ENCODE measurements at regions not wholly inside any gene's neighbourhood (a gene's known extent, or its start where the extent isn't known, plus 50 kb on each side); places are given as distances from the start of the nearest gene placed in this dataset.

GRCh38 chr5:38023371-38023770, 183.5 kb upstream of the GDNF start:
- no peak for DNase-seq

DNA sequence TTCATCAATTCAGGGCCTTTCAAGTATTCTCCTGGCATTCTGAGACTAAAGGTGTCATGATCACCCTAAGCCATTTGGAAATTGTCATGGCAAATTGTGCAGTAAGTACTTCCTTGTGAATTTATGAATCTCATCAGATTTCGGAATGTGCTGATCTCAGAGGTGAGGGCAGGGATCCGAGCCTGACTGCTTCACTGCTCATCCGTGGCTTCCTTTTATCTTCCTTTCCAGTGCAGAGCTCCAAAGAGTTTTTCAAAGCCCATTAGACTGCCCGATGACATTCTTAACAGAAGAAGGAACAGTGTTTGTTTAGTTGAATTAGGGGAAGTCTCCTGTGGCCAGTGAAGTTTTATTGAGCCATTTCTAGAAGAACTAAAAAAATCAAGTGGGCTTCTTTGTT, 182.8 kb upstream of the GDNF start:
- DNase-seq = no peak

DNA sequence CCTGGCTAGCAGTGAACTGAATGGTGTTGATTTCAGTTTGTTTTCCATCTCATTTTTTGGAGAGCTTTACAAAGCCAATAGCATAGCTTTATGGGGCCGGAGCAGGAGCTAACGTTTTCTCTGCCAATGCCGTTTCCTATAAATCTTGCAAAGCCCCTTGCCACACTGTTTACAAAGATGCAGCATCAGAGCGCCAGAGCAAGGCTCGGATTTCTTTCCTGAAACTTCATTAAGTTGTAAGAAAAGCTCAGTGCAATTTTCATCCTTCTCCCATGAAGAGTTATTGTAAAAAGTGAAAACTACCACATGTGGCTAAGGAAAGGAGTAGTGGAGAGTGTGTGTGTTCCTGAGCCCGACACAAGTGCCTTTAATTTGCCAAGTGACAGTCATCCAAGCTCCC, 178.2 kb upstream of the GDNF start:
- DNase-seq = no peak

DNA sequence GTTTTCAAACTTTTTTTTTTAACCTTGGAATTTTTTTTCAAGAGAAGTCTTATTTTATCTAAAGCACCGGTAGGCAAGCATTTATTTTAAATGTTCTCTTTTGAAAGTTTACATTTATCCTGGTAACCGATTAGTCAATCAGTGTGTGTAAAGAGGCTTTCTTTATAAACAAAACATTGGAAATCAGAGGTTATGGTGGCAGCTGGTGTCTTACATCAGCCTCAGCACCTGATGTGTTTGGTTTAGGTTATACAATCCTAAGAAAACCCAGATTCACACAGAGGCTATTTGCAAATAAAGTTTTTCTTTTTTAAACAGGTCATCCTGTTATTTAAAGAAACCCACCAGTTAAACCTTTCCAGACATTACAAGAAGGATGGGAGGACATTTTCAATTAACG, 173.3 kb upstream of the GDNF start:
- no peak for DNase-seq

DNA sequence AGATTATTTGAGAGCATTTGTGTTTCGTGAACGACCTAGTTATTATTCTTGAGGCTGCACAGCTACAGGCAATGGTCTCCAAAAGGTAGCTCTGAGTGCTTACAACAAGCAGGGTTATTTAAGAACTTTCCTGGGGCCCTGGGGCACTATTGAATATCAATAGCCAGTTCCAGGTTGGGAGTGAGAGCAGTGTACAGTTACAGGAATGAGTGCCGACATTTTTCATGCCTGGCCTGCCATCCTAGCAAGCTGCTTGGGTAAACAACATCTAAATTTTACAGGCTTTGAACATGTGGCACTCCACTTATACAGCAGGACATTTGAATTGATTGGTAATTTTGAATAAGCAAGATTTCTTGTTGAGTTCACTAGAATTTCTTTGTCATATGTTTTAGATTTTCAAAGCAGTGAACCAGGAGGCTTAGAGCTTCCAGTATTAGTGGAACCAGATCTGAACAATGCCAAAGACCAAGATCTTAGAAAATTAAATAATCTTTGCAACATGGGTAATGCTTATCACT, 171.9 kb upstream of the GDNF start:
- no peak for DNase-seq

DNA sequence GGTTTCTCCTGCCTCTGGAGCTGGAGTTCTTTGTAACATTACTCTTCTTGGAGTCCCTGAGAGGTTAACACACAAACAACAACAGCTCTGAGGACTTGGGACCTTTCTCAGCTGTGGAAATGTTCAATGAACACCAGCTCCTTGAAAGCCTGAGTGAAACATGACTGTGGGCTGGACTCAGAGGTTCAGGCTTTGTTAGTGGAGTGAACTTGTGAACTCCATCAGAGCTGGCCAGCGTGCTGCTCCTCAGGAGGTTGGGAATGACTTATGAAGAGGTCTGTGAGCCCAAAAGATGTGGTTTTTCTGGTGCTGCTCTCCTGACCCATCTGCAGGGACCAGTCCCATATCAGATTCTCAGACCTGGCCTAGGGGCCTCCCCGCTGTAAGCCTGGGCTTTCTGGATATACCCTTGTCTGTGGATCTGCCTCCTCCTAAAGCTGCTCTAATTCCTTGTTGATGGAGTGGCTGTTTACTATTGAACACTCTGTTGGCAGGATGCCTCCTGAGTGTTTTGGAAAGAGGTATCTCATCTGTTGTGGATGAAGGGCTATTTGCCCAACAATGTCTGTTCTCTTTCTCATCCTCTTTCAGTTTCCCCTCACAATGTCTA, 170.0 kb upstream of the GDNF start:
- DNase-seq = no peak

- DNase-seq = no peak
Observed at GRCh38 chr5:38008198-38008597, 168.4 kb upstream of the GDNF start.

GRCh38 chr5:37999593-37999992, 159.8 kb upstream of the GDNF start:
- DNase-seq = no peak

DNA sequence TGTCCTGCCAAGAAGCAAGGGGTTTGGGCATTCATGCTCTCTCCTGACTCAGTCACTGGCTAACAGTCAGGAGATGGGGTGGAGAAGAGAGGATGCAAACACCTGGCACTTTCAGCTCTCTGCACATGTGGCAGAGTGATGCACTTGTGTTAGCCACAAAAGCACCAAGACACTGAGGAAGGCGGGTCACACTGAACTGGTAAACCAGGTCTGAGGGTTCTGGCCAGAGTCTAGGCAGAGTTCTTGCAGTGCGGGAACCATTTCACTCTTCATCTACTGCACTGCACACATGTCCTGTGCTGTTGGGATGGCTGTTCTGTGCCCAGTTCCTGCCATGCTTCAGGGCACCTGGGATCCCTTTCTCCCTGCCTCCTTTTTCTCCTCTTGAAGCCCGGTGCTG, 157.1 kb upstream of the GDNF start:
- DNase-seq = no peak

GRCh38 chr5:37994729-37995128, 154.9 kb upstream of the GDNF start:
- DNase-seq = no peak

- no peak for DNase-seq
Observed at GRCh38 chr5:37991301-37992299, 151.8 kb upstream of the GDNF start.

DNA sequence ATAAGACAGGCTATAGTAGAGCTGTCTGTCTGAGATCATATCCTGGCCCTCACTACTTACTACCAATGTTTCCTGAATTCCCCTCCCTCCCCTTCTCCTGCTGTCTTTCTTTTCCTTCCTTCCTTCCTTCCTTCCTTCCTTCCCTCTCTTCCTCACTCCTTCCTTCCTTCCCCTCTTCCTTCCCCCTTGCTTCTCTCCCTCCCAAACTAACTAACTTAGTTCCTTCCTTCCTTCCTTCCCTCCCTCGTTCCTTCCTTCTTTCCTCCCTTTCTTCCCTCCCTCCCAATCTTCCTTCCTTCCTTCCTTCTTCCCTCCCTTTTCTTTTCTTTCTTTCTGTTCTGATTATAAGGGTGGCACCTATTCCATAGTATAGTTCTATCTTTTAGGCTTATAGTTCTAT, 150.0 kb upstream of the GDNF start:
- no peak for DNase-seq

GRCh38 chr5:37988454-37989046, 148.7 kb upstream of the GDNF start:
- DNase-seq = no peak

DNA sequence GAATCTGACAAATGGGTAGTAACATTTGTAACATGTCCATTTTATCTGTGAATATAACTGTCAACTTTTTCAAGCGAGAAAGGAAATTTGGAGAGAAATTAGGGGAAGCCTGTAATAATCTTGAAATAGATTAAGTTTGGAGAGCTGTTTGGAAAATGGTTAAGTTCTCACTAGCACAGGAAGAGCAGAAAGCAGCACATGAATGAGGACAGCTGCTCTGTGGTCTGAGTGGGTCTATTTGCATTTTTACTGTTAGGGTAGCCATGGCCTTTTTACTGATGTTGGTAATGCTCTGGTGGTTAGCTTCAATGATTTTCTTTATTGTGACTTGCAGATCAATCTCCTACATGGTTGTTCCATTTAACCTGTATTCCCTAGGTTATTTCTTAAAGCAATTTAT, 144.5 kb upstream of the GDNF start:
- no peak for DNase-seq

- no peak for DNase-seq
Observed at GRCh38 chr5:37983463-37983862, 143.6 kb upstream of the GDNF start.

DNA sequence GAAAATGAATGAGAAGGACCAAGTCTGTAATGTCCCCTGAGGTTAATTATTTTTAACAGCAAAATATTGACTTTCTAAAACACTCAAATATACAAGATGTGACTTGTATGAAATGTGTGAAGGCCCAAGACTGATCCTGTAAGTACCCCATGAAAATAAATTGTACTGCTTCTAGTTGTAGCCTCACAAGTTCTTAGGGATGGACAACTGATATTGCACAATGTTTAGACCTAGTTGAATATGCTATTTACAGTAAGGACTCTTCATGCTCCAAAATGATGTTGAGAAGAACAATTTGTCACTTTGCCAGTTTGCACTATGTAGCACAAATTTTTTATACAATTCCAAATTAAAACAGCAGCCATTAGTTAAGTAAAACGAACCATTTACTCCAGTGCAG, 139.7 kb upstream of the GDNF start:
- DNase-seq = no peak

DNA sequence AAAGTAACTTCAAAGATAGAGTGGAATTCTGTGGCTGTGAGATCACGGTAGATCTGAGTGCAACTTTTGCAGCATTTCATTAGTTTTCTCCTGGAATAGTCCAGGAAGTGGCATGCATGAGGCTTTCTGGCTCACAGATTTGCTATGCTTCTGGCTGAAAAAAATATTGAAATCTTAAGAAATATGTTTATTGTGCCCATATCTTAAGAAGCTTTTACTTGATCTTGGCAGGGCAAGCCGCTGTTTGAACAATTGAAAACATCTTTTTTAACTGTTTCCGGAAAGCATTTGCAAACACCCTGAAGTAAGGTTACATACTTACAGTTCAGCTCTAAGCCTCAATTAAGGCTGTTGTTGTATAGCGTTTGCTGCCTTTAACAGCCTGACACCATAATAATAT, 135.7 kb upstream of the GDNF start:
- no peak for DNase-seq

- no peak for DNase-seq
Observed at GRCh38 chr5:37971483-37972024, 131.7 kb upstream of the GDNF start.

GRCh38 chr5:37966871-37967270, 127.0 kb upstream of the GDNF start:
- DNase-seq = no peak

DNA sequence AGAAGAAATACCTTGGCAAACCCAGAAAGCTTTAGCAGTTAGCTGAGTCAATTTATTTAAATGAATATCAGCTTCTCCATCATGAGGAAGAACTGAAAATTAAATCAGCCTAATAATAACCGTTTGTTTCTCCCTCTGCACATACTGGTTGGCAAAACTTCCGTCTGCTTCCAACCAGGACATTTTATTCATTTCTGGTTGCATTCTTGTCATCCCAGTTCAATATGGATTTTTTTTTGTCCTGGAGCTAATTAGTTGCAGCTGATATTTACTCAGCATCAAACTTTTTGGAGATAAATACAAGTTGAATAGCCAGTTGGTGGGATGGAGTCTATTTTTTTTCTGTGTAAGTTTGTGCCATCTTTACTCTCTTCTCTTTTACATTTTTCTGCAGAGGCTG, 126.5 kb upstream of the GDNF start:
- no peak for DNase-seq

DNA sequence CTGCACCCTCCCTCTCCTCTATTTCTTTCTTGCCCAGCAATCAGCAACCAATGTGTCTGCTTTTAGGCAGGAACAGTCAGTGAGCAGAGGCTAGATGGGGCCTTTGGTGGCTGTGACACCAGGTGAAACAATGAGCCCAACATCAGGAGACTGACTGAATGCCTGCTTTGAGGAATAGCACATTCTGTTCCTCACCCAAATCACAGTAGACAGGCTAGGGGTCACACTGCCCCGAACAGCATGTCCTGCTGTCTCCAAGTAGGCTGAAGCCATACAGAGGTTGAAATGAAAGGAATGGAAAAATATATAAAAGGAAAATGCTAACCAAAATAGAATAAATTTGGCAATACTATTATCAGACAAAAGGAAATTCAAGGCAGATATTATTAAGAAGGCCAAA, 122.5 kb upstream of the GDNF start:
- no peak for DNase-seq

DNA sequence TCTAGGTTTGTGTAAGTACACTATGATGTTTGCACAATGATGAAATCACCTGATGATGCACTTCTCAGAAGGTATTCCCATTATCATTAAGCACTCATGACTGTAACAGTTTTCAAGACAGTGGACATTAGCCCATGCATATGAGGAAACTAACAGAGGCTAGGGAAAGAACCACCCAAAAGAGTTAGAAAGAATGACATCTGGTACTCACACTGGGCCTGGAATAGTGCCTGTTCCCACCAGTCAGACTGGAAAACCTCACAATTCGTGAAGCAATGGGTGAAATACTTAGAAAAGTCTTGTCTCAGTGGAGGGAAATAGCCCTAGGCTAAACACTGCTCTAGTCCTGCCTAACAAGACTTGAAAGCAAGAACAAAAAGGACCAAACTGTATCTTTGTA, 117.4 kb upstream of the GDNF start:
- no peak for DNase-seq

- DNase-seq = no peak
Observed at GRCh38 chr5:37955748-37956147, 115.9 kb upstream of the GDNF start.

GRCh38 chr5:37954561-37954960, 114.7 kb upstream of the GDNF start:
- DNase-seq = no peak

All from activated CD4-positive, alpha-beta T cell treated with anti-CD3 and anti-CD28 coated beads, Interleukin-10, Interleukin-2, amounts not matched to agents 100 ng/mL and 50 ng/mL, durations not matched to agents 16 hours and 8 hours (primary cell).